ENCODE measurements at regions not wholly inside any gene's neighbourhood (a gene's known extent, or its start where the extent isn't known, plus 50 kb on each side); places are given as distances from the start of the nearest gene placed in this dataset.

- intact Hi-C loops (cut with micrococcal nuclease; ENCODE audit: unreplicated experiment) = no loop called here
- CTCF ChIA-PET = no interaction called here
- H3K4me3 Mint-ChIP-seq (ENCODE audit: low read depth, unreplicated experiment) = no peak overlapping the region
- H3K36me3 Mint-ChIP-seq (ENCODE audit: insufficient read depth, unreplicated experiment) = no peaks in the 10 kb centered on the region
- H3K4me1 Mint-ChIP-seq (ENCODE audit: low read depth, unreplicated experiment) = no peaks in the 10 kb centered on the region
- no peak overlapping the region for H3K27ac Mint-ChIP-seq (ENCODE audit: unreplicated experiment)
- BruUV-seq (replicated peaks) = no TSS peak
- TF ChIP-seq CTCF (IDR thresholded peaks at IDR 0.05; ENCODE audit: unreplicated experiment) = no peak
- no peaks in the 10 kb centered on the region for H3K27me3 Mint-ChIP-seq (ENCODE audit: unreplicated experiment)
- DNase-seq = no peak
- H3K9me3 Mint-ChIP-seq (ENCODE audit: low read depth, unreplicated experiment) = no peaks in the 10 kb centered on the region
Measured at GRCh38 chr2:221774136-221774535, 202.0 kb upstream of the EPHA4 start.

GRCh38 chr2:221771297-221771696 is 199.2 kb upstream of the EPHA4 start:
- CTCF ChIA-PET = no interaction called here
- Mint-ChIP-seq H3K27ac (ENCODE audit: unreplicated experiment) (no peak overlapping the region), H3K9me3 (ENCODE audit: low read depth, unreplicated experiment) (no peaks in the 10 kb centered on the region), H3K27me3 (ENCODE audit: unreplicated experiment) (no peaks in the 10 kb centered on the region), H3K4me1 (ENCODE audit: low read depth, unreplicated experiment) (no peaks in the 10 kb centered on the region), H3K4me3 (ENCODE audit: low read depth, unreplicated experiment) (no peak overlapping the region), H3K36me3 (ENCODE audit: insufficient read depth, unreplicated experiment) (no peaks in the 10 kb centered on the region)
- TF ChIP-seq CTCF (IDR thresholded peaks at IDR 0.05; ENCODE audit: unreplicated experiment) = no peak
- DNase-seq = no peak
- intact Hi-C loops (cut with micrococcal nuclease; ENCODE audit: unreplicated experiment) = no loop called here
- no TSS peak for BruUV-seq (replicated peaks)

- no peak overlapping the region for H3K4me3 Mint-ChIP-seq (ENCODE audit: low read depth, unreplicated experiment)
- no peaks in the 10 kb centered on the region for H3K9me3 Mint-ChIP-seq (ENCODE audit: low read depth, unreplicated experiment)
- BruUV-seq (replicated peaks) = no TSS peak
- no peak for TF ChIP-seq CTCF (IDR thresholded peaks at IDR 0.05; ENCODE audit: unreplicated experiment)
- no peaks in the 10 kb centered on the region for H3K36me3 Mint-ChIP-seq (ENCODE audit: insufficient read depth, unreplicated experiment)
- no peaks in the 10 kb centered on the region for H3K4me1 Mint-ChIP-seq (ENCODE audit: low read depth, unreplicated experiment)
- no peak for DNase-seq
- no peak overlapping the region for H3K27ac Mint-ChIP-seq (ENCODE audit: unreplicated experiment)
- CTCF ChIA-PET = no interaction called here
- no peaks in the 10 kb centered on the region for H3K27me3 Mint-ChIP-seq (ENCODE audit: unreplicated experiment)
- intact Hi-C loops (cut with micrococcal nuclease; ENCODE audit: unreplicated experiment) = no loop called here
Measured at GRCh38 chr2:221767106-221768012, 195.3 kb upstream of the EPHA4 start.

GRCh38 chr2:221762496-221762895 is 190.4 kb upstream of the EPHA4 start:
- Mint-ChIP-seq H3K27me3 (ENCODE audit: unreplicated experiment) (no peaks in the 10 kb centered on the region), H3K36me3 (ENCODE audit: insufficient read depth, unreplicated experiment) (no peaks in the 10 kb centered on the region), H3K4me3 (ENCODE audit: low read depth, unreplicated experiment) (no peak overlapping the region), H3K27ac (ENCODE audit: unreplicated experiment) (no peak overlapping the region), H3K9me3 (ENCODE audit: low read depth, unreplicated experiment) (no peaks in the 10 kb centered on the region), H3K4me1 (ENCODE audit: low read depth, unreplicated experiment) (no peaks in the 10 kb centered on the region)
- TF ChIP-seq CTCF (IDR thresholded peaks at IDR 0.05; ENCODE audit: unreplicated experiment) = no peak
- CTCF ChIA-PET = interaction anchor here (0.6 to 1.0 kb wide), 2 partner anchors 180 to 213 kb away, joined by 3 read pairs; no protein-coding TSS in a partner anchor
- DNase-seq = no peak
- intact Hi-C loops (cut with micrococcal nuclease; ENCODE audit: unreplicated experiment) = no loop called here
- no TSS peak for BruUV-seq (replicated peaks)

All from Calu3 (cell line).